ENCODE measurements at regions not wholly inside any gene's neighbourhood (a gene's known extent, or its start where the extent isn't known, plus 50 kb on each side); places are given as distances from the start of the nearest gene placed in this dataset.

GRCh38 chr7:12127455-12127854 lies 83.6 kb upstream of the TMEM106B start:
- TF ChIP-seq CTCF (IDR thresholded peaks at IDR 0.05; ENCODE audit: insufficient read depth, missing control alignments): no peak
- FAIRE-seq: no peak

GRCh38 chr7:12130609-12131008 lies 80.5 kb upstream of the TMEM106B start:
- DNase-seq (ENCODE audit: insufficient read length, low spot score) (no peak), FAIRE-seq (no peak)
- no peak for TF ChIP-seq CTCF (IDR thresholded peaks at IDR 0.05; ENCODE audit: insufficient read depth, missing control alignments)

More at GRCh38 chr7:12127455-12127854, 83.6 kb upstream of the TMEM106B start:
- no peak for DNase-seq (ENCODE audit: insufficient read length, low spot score)

GRCh38 chr7:12131122-12131521 lies 80.0 kb upstream of the TMEM106B start:
- no peak for FAIRE-seq
- no peak for TF ChIP-seq CTCF (IDR thresholded peaks at IDR 0.05; ENCODE audit: insufficient read depth, missing control alignments)

GRCh38 chr7:12133865-12134264 lies 77.2 kb upstream of the TMEM106B start:
- DNase-seq (ENCODE audit: insufficient read length, low spot score) (no peak), FAIRE-seq (no peak)
- TF ChIP-seq CTCF (IDR thresholded peaks at IDR 0.05; ENCODE audit: insufficient read depth, missing control alignments): no peak

More at GRCh38 chr7:12131122-12131521, 80.0 kb upstream of the TMEM106B start:
- no peak for DNase-seq (ENCODE audit: insufficient read length, low spot score)

GRCh38 chr7:12136523-12136922 lies 74.6 kb upstream of the TMEM106B start:
- TF ChIP-seq CTCF (IDR thresholded peaks at IDR 0.05; ENCODE audit: insufficient read depth, missing control alignments): no peak
- FAIRE-seq: no peak
- no peak for DNase-seq (ENCODE audit: insufficient read length, low spot score)

- FAIRE-seq (no peak), DNase-seq (ENCODE audit: insufficient read length, low spot score) (no peak)
- no peak for TF ChIP-seq CTCF (IDR thresholded peaks at IDR 0.05; ENCODE audit: insufficient read depth, missing control alignments)
Measured at GRCh38 chr7:12137283-12137682, 73.8 kb upstream of the TMEM106B start.

- no peak for TF ChIP-seq CTCF (IDR thresholded peaks at IDR 0.05; ENCODE audit: insufficient read depth, missing control alignments)
- FAIRE-seq (no peak), DNase-seq (ENCODE audit: insufficient read length, low spot score) (no peak)
Measured at GRCh38 chr7:12138421-12138820, 72.7 kb upstream of the TMEM106B start.
